ENCODE measurements at regions not wholly inside any gene's neighbourhood (a gene's known extent, or its start where the extent isn't known, plus 50 kb on each side); places are given as distances from the start of the nearest gene placed in this dataset.

DNA sequence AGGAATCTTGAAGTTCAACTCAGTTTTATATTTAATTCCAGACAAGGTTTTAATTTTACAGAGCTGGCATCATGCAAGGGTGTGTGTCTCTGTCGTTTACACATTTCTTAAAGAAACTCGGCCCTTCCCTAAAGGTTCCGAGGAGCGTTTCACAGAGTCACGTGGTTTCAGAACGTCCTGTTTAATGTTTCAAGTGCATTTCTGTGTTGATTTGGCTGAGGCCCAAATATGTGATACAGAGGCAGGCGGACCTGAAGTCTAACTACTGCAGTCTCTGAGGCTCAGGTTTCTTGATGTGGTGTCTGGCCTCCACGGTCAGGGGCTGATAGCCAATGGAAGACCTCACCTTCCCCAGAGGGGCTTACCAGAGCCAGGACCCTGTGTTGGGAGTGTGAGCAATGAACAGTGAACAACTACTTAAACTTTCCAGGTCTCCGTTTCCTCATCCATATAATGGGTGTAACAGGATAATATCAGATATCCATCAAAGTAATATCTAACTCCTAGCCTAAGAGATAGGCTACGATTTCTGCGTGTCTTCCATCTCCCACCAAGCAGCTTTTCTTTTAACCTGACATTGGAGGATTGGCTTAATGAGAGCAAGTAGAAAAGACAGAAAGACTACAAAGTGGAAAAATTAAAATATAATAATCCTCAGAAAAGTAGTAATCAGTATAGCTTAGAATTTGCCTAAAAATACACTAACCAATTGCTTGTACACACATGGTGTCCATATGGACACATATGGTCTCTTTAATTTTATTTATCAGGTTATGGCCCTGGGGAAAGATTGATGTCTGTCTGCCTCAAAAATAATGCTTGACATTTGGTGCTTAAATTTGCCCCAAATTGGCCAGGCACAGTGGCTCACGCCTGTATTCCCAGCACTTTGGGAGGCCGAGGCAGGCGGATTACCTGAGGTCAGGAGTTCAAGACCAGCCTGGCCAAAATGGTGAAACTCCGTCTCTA, 50.0 kb upstream of the TRIM2 start:
- H3K4me1 ChIP-seq (ENCODE audit: control insufficient read depth in 3 of 3, insufficient read depth in 3 of 3, low read length in 3 of 3) = peaks cover 16 to 22% (median 16%) of the 10 kb centered on the region in 3 donors
- peak overlapping the region; percentile 66 to 78 (median 78) for H3K4me3 ChIP-seq (ENCODE audit: low read length in 3 of 3)
- peak overlapping the region in 2 of 3 donors; percentile 50 to 79 for H3K9ac ChIP-seq (ENCODE audit: low read depth in 1 of 3, low read length in 3 of 3)
- H3K36me3 ChIP-seq (ENCODE audit: control insufficient read depth in 3 of 3, insufficient read depth in 3 of 3, low read length in 3 of 3) = no peaks in the 10 kb centered on the region
- H3K9me3 ChIP-seq (ENCODE audit: control insufficient read depth in 3 of 3, low read length in 3 of 3) = no peaks in the 10 kb centered on the region
- H3K27ac ChIP-seq (ENCODE audit: low read depth, low read length) = no peak overlapping the region
- peaks cover 0 to 6% (median 4%) of the 10 kb centered on the region in 3 donors for H3K27me3 ChIP-seq (ENCODE audit: control insufficient read depth in 3 of 3, insufficient read depth in 3 of 3, low read length in 3 of 3)
